B cell (primary cell): ENCODE measurements at regions not wholly inside any gene's neighbourhood (a gene's known extent, or its start where the extent isn't known, plus 50 kb on each side); places are given as distances from the start of the nearest gene placed in this dataset.

Experiments used
- ATAC-seq: fragments of 200-7000 bp; cut with Tn5 transposase; one replicate; pipeline ENCODE4 v1.10.0; 2021; ENCODE audit warnings: low read depth, mild to moderate bottlenecking, moderate number of reproducible peaks, moderate library complexity
- CTCF ChIA-PET: fragments of 350-600 bp; sonication (Branson Sonifier 250); formaldehyde crosslinking; loops from one replicate; lab custom pipeline; 2021; ENCODE audit warnings: antibody characterized with exemption, inconsistent platforms; lab: Charles Lee
- POLR2A ChIA-PET: fragments of 350-600 bp; sonication (Branson Sonifier 250); formaldehyde crosslinking; loops from one replicate; lab custom pipeline; 2021; ENCODE audit warnings: antibody characterized with exemption; lab: Charles Lee
- DNase-seq: peaks from one replicate; pipeline ENCODE4 v3.0.0; 2013
- H2AFZ ChIP-seq: 2 replicates; pipeline ENCODE4 v1.6.1; 2012; ENCODE audit warnings: mild to moderate bottlenecking, low read depth, low read length; ENCODE audit not compliant: insufficient read depth, poor library complexity, severe bottlenecking
- H3K27ac ChIP-seq, 2 donors: 1 replicate in 1 of 2; 2 replicates in 1 of 2; pipeline ENCODE4 v1.5.1; 2012 to 2013; ENCODE audit warnings: low read length in 2 of 2, mild to moderate bottlenecking in 2 of 2, moderate library complexity in 1 of 2
- H3K27me3 ChIP-seq, 4 experiments: fragments of 200-600 bp in 1 of 4; sonication (generic) in 1 of 4; replicated peaks in 1 of 4; 1 replicate in 2 of 4; 2 replicates in 2 of 4; pipeline versions ENCODE4 v1.6.1 to v1.7.0; 2013 to 2016; ENCODE audit warnings: low read length in 3 of 4, mild to moderate bottlenecking in 2 of 4, mixed read lengths in 1 of 4, moderate library complexity in 1 of 4; ENCODE audit not compliant: insufficient read depth in 4 of 4, control insufficient read depth in 3 of 4; ENCODE audit errors: control extremely low read depth in 1 of 4
- H3K36me3 ChIP-seq, 2 experiments: replicated peaks in 1 of 2; 1 replicate in 1 of 2; 2 replicates in 1 of 2; pipeline versions ENCODE4 v1.6.1 to v1.7.1; 2013; ENCODE audit warnings: low read length in 1 of 2; ENCODE audit not compliant: insufficient read depth in 2 of 2, control insufficient read depth in 1 of 2; ENCODE audit errors: control extremely low read depth in 1 of 2, extremely low read depth in 1 of 2
- H3K4me1 ChIP-seq, 2 donors: fragments of 200-600 bp in 1 of 2; sonication (generic) in 1 of 2; 1 replicate in 1 of 2; 2 replicates in 1 of 2; pipeline versions ENCODE4 v1.5.1 to v1.6.1; 2013 to 2017; ENCODE audit warnings: low read length in 2 of 2; ENCODE audit not compliant: control insufficient read depth in 2 of 2, insufficient read depth in 2 of 2
- H3K4me2 ChIP-seq: replicated peaks from 2 replicates; pipeline ENCODE3; 2012; ENCODE audit warnings: mild to moderate bottlenecking, low read depth, low read length; ENCODE audit not compliant: poor library complexity, severe bottlenecking
- H3K4me3 ChIP-seq, 5 experiments: fragments of 200-600 bp in 1 of 5; sonication (generic) in 1 of 5; 1 replicate in 3 of 5; 2 replicates in 2 of 5; pipeline versions ENCODE4 v1.5.1 to v1.7.0; 2011 to 2016; ENCODE audit warnings: low read length in 4 of 5, mild to moderate bottlenecking in 4 of 5, low read depth in 2 of 5, control low read depth in 1 of 5, moderate library complexity in 1 of 5; ENCODE audit not compliant: insufficient read depth in 1 of 5; ENCODE audit errors: control extremely low read depth in 1 of 5, extremely low read depth in 1 of 5
- H3K79me2 ChIP-seq: fragments of 200-600 bp; sonication (generic); one replicate; pipeline ENCODE4 v1.6.0; 2016; ENCODE audit warnings: low read length; ENCODE audit not compliant: control insufficient read depth, insufficient read depth
- H3K9ac ChIP-seq: fragments of 200-600 bp; sonication (generic); 2 replicates; pipeline ENCODE4 v1.6.1; 2017; ENCODE audit warnings: mild to moderate bottlenecking, low read length, moderate library complexity
- H3K9me3 ChIP-seq, 3 donors: one replicate each; pipeline versions ENCODE4 v1.6.1 to v1.7.1; 2013; ENCODE audit warnings: low read length in 2 of 3; ENCODE audit not compliant: control insufficient read depth in 2 of 3, insufficient read depth in 1 of 3; ENCODE audit errors: control extremely low read depth in 1 of 3
- H4K20me1 ChIP-seq: 2 replicates; pipeline ENCODE4 v1.6.0; 2012; ENCODE audit warnings: mild to moderate bottlenecking, low read length; ENCODE audit not compliant: insufficient read depth, control insufficient read depth, poor library complexity, severe bottlenecking
- H3K27ac Mint-ChIP-seq: one replicate; pipeline ENCODE4 v1.8.0; 2021; ENCODE audit warnings: mixed read lengths
- H3K27me3 Mint-ChIP-seq: one replicate; pipeline ENCODE4 v1.8.0; 2021; ENCODE audit warnings: mixed read lengths
- H3K4me1 Mint-ChIP-seq: one replicate; pipeline ENCODE4 v1.8.0; 2021; ENCODE audit warnings: mixed read lengths
- H3K4me3 Mint-ChIP-seq: one replicate; pipeline ENCODE4 v1.8.0; 2021; ENCODE audit warnings: mixed read lengths
- H3K9me3 Mint-ChIP-seq: one replicate; pipeline ENCODE4 v1.8.0; 2022; ENCODE audit warnings: mixed read lengths; ENCODE audit not compliant: insufficient read depth
- CTCF ChIP-seq: fragments of 200-600 bp; IDR thresholded peaks from one replicate; pipeline ENCODE4 v1.8.0; 2022; ENCODE audit warnings: antibody characterized with exemption, mild to moderate bottlenecking
- EZH2 ChIP-seq: IDR thresholded peaks from 2 replicates; pipeline ENCODE4 v1.6.1; 2012; ENCODE audit warnings: borderline replicate concordance, low read depth, mild to moderate bottlenecking, moderate library complexity, low read length; ENCODE audit not compliant: insufficient read depth, poor library complexity, severe bottlenecking
- WGBS: methylation state at CpG from one replicate; pipeline ENCODE4 v1.1.5; 2013; ENCODE audit warnings: missing lambda C conversion rate; ENCODE audit not compliant: insufficient coverage; 5-methylcytosine and 5-hydroxymethylcytosine counted together
- intact Hi-C: fragments of 100-400 bp; cut with micrococcal nuclease; formaldehyde crosslinking; loops from one replicate; pipeline ENCODE4 v1.10.0; 2022

GRCh38 chr5:2019716-2020115 is 137.0 kb upstream of the IRX4 start:
- no peak overlapping the region for H3K27ac Mint-ChIP-seq

GRCh38 chr5:2018390-2018724 is 135.6 kb upstream of the IRX4 start:
- no peak for DNase-seq
- TF ChIP-seq CTCF (no peak), EZH2 (no peak)
- no peaks in the 10 kb centered on the region for H3K27me3 ChIP-seq
- H4K20me1 ChIP-seq = no peaks in the 10 kb centered on the region
- Mint-ChIP-seq H3K27ac (no peak overlapping the region), H3K4me1 (no peaks in the 10 kb centered on the region), H3K4me3 (no peak overlapping the region), H3K9me3 (no peaks in the 10 kb centered on the region), H3K27me3 (peaks cover 10% of the 10 kb centered on the region)
- H3K27ac ChIP-seq = no peak overlapping the region
- no peaks in the 10 kb centered on the region for H3K36me3 ChIP-seq
- ChIA-PET CTCF (interaction anchor here (0.6 kb wide), 1 partner anchor 24 kb away, joined by 3 read pairs; no protein-coding TSS in a partner anchor), POLR2A (no interaction called here)
- H3K4me2 ChIP-seq = no peak overlapping the region
- ATAC-seq = no peak
- 87% methylated on average over 4 of the region's 6 CpGs for WGBS
- no peak overlapping the region for H3K4me3 ChIP-seq
- no peak overlapping the region for H3K9ac ChIP-seq
- no peaks in the 10 kb centered on the region for H3K4me1 ChIP-seq
- H2AFZ ChIP-seq = no peak overlapping the region
- peaks cover 0 to 5% (median 0%) of the 10 kb centered on the region in 3 donors for H3K9me3 ChIP-seq
- intact Hi-C loops = no loop called here
- no peaks in the 10 kb centered on the region for H3K79me2 ChIP-seq

More at GRCh38 chr5:2019716-2020115, 137.0 kb upstream of the IRX4 start:
- Mint-ChIP-seq H3K27me3 (peaks cover 10% of the 10 kb centered on the region), H3K4me1 (no peaks in the 10 kb centered on the region), H3K9me3 (no peaks in the 10 kb centered on the region), H3K4me3 (no peak overlapping the region)
- peaks cover 0 to 5% (median 0%) of the 10 kb centered on the region in 3 donors for H3K9me3 ChIP-seq
- no peaks in the 10 kb centered on the region for H3K36me3 ChIP-seq
- ChIA-PET POLR2A (no interaction called here), CTCF (no interaction called here)
- no peak overlapping the region for H3K9ac ChIP-seq
- H3K4me1 ChIP-seq = no peaks in the 10 kb centered on the region
- intact Hi-C loops = no loop called here
- TF ChIP-seq EZH2 = no peak
- no peak for TF ChIP-seq CTCF
- no peak overlapping the region for H3K4me3 ChIP-seq
- no peak overlapping the region for H3K4me2 ChIP-seq
- DNase-seq (no peak), ATAC-seq (no peak)
- no peaks in the 10 kb centered on the region for H3K79me2 ChIP-seq
- WGBS = 73% methylated on average over 7 of the region's 9 CpGs
- no peak overlapping the region for H3K27ac ChIP-seq
- H4K20me1 ChIP-seq = no peaks in the 10 kb centered on the region
- H3K27me3 ChIP-seq = no peaks in the 10 kb centered on the region
- no peak overlapping the region for H2AFZ ChIP-seq
